NB4 (cell line): ENCODE measurements at regions not wholly inside any gene's neighbourhood (a gene's known extent, or its start where the extent isn't known, plus 50 kb on each side); places are given as distances from the start of the nearest gene placed in this dataset.
A peak's percentile ranks its signal among the peaks of the same experiment; 100 is the strongest.

Source experiments
- DNase-seq: peaks from one replicate; pipeline ENCODE4 v3.0.0; 2010; ENCODE audit warnings: low read depth
- H3K4me3 ChIP-seq: one replicate; pipeline ENCODE4 v1.5.1; 2011; ENCODE audit warnings: mild to moderate bottlenecking, low read depth, low read length, moderate library complexity
- MYC ChIP-seq: IDR thresholded peaks from 2 replicates; pipeline ENCODE4 v1.6.1; 2011; ENCODE audit warnings: low read depth, low read length
- POLR2A ChIP-seq: IDR thresholded peaks from 2 replicates; pipeline ENCODE4 v1.6.1; 2011; ENCODE audit warnings: mild to moderate bottlenecking; ENCODE audit not compliant: insufficient read length; ENCODE audit errors: extremely low read depth
- TF ChIP-seq, protein P1 (sequence below): IDR thresholded peaks from one replicate; pipeline ENCODE4 v1.5.1; 2012; ENCODE audit warnings: low read depth, low read length
- TF ChIP-seq, protein P2 (sequence below): IDR thresholded peaks from 2 replicates; pipeline ENCODE4 v1.6.1; 2011; ENCODE audit warnings: low read depth, low read length

DNA sequence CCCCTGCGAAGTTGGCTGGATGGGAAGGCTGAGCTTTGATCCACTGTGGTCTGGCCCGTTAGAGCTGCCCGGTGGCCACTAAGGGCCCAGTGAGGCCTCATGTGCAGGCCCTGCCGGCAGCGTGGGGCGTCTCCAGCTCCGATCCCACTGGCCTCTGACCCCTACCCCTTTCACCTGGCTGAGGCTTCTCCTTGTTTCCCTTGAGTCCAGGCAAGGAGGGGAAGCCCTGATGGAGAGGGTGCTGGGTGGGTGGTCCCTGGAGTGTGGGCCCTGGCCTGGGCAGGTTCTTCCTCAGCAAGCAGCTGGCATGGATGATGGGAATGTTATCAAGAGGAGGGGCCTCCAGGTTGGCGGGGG is 356.8 kb downstream of the SEC14L1 start:
- H3K4me3 ChIP-seq: no peak overlapping the region
- no peak for DNase-seq
- TF ChIP-seq, protein P1, sequence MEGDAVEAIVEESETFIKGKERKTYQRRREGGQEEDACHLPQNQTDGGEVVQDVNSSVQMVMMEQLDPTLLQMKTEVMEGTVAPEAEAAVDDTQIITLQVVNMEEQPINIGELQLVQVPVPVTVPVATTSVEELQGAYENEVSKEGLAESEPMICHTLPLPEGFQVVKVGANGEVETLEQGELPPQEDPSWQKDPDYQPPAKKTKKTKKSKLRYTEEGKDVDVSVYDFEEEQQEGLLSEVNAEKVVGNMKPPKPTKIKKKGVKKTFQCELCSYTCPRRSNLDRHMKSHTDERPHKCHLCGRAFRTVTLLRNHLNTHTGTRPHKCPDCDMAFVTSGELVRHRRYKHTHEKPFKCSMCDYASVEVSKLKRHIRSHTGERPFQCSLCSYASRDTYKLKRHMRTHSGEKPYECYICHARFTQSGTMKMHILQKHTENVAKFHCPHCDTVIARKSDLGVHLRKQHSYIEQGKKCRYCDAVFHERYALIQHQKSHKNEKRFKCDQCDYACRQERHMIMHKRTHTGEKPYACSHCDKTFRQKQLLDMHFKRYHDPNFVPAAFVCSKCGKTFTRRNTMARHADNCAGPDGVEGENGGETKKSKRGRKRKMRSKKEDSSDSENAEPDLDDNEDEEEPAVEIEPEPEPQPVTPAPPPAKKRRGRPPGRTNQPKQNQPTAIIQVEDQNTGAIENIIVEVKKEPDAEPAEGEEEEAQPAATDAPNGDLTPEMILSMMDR: no peak
- TF ChIP-seq, protein P2, sequence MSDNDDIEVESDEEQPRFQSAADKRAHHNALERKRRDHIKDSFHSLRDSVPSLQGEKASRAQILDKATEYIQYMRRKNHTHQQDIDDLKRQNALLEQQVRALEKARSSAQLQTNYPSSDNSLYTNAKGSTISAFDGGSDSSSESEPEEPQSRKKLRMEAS: no peak
- no peak for TF ChIP-seq POLR2A

DNA sequence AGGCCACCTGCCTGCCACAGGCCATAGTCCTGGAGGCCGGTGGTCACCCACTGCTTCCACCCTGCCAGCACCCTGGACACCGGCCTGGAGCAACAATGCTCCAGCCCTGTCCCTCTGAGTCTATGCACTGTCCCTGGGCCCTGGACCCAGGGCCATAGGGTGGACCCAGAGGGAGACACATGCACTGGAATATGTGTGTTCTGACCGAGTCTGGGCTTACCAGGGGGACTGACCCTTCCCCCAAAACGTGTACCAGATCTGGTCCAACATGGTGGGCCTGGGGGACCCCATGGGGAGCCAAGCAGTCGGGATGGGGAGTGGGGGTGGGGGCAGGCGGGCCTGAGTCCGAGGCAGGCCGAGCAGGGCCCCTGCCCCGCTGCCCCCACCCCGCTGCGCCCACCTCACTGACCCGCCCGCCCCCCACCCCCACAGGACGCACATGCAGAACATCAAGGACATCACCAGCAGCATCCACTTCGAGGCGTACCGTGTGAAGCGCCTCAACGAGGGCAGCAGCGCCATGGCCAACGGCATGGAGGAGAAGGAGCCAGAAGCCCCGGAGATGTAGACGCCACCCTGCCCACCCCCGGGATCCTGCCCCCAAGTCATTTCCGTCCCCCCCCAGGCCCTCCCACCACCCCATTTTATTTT is 357.4 kb downstream of the SEC14L1 start:
- no peak for TF ChIP-seq MYC
- TF ChIP-seq, protein P1: no peak
- TF ChIP-seq, protein P2: no peak
- TF ChIP-seq POLR2A: no peak
- H3K4me3 ChIP-seq: no peak overlapping the region
- no peak for DNase-seq

DNA sequence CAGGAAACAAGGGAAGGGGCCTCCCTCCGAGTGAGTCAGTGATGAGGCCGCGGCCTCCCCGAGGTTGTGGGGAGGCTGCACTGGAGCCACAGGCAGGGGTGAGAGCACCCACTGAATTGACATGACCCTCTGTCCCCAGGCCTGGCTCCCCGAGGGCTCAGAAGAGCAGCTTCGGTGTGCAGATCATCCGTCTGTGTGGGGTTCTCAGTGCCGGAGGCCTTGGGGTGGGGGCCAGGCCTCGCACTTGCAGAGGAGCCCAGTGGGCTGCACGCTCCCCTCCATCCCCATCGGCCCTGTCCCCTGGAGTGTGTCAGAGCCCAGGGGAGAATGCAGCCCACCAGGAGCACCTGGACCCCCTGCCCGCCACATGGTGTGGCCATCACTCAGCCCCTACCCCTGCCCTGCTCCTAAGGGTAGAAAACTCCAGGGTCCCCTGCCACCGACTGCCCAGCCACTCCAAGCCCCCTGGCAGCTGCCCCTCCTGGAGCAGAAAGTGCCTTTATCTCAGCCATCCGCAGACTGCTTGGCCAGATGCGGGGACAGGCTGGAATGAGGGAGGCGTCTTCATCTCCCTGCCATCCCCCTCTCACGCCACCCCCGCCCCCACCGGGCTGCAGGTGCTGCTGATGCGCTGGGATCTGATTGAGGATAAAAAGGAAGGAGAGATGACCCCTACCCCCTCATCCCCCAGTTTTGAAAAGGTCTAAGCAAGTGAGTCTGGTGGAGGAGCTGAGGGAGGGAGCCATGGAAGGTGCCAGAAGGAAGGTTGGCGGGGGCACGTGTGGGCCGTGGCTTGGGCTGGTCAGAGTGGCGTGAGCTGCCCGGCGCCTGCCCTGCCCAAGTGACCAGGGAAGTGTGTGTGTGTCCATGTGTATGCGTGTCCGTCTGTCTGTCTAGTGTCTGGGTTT is 358.3 kb downstream of the SEC14L1 start:
- no peak for DNase-seq
- no peak overlapping the region for H3K4me3 ChIP-seq
- TF ChIP-seq, protein P1: no peak
- TF ChIP-seq, protein P2: no peak
- no peak for TF ChIP-seq MYC
- no peak for TF ChIP-seq POLR2A

DNA sequence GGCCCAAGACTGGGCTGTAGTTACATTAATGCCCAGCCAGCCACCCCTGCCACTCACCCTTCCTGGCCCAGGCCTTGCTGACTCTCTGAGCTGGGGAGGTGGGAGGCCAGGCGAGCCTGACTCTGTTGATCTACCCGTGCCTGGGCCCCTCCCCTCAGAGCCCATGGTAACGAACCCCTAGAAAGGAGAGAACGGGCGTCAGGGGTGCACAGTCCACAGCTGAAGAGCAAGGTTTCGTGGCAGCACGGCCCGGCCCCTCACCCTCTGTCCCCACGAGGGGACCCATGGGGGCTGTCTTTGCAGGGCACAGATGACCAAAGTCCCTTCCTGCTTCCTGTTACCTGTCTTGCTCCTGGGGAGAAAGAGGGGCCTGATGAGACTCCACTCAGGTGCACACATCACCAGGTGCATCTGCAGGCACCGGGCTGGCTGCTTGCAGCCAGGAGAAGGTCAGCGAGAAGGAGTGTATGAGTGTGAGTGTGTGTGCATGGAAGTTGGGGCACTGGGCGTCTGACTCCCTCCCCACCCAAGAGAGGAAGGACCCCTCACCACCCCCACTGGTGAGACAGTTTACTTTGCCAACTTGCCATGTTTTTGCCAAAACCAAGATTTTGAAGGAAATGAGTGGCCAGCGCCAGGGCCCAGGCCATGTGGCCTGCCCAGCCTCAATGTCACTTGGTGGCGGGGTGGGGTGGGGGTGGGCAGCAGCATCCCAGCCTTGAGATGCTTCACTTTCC is 359.1 kb downstream of the SEC14L1 start:
- H3K4me3 ChIP-seq: no peak overlapping the region
- TF ChIP-seq POLR2A (no peak), MYC (no peak)
- TF ChIP-seq, protein P1: no peak
- TF ChIP-seq, protein P2: no peak
- DNase-seq: no peak

DNA sequence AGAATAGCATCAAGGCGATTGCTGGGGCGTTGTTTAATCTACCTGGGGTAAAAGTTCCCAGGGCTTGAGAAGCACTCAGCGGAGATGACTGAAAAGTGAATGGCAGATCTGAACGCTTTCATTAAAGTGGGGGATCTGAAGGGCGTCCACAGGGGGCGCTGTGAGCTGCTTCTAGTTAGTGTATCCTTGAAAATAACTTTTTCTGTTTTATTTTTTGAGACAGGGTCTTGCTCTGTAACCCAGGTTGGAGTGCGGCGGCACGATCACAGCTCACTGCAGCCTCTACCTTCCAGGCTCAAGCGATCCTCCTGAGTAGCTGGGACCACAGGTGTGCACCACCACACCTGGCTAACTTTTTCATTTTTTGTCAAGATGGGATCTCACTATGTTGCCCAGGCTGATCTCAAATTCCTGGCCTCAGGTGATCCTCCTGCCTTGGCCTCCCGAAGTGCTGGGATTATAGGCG is 360.4 kb downstream of the SEC14L1 start:
- peak; percentile 54 for DNase-seq
- TF ChIP-seq, protein P1: peak; percentile 58
- TF ChIP-seq POLR2A: no peak
- no peak overlapping the region for H3K4me3 ChIP-seq
